ENCODE measurements at regions not wholly inside any gene's neighbourhood (a gene's known extent, or its start where the extent isn't known, plus 50 kb on each side); places are given as distances from the start of the nearest gene placed in this dataset.

- Mint-ChIP-seq H3K36me3 (ENCODE audit: low read depth, unreplicated experiment) (no peaks in the 10 kb centered on the region), H3K9me3 (ENCODE audit: unreplicated experiment) (no peaks in the 10 kb centered on the region), H3K4me3 (ENCODE audit: unreplicated experiment) (no peak overlapping the region), H3K27me3 (ENCODE audit: unreplicated experiment) (peaks cover 2% of the 10 kb centered on the region), H3K27ac (ENCODE audit: unreplicated experiment) (no peak overlapping the region), H3K4me1 (ENCODE audit: unreplicated experiment) (peaks cover 4% of the 10 kb centered on the region)
- TF ChIP-seq CTCF (IDR thresholded peaks at IDR 0.05; ENCODE audit: unreplicated experiment) = no peak
- DNase-seq (ENCODE audit: low spot score) = no peak
Measured at GRCh38 chr10:21281765-21282484, 243.6 kb downstream of the SKIDA1 start.

DNA sequence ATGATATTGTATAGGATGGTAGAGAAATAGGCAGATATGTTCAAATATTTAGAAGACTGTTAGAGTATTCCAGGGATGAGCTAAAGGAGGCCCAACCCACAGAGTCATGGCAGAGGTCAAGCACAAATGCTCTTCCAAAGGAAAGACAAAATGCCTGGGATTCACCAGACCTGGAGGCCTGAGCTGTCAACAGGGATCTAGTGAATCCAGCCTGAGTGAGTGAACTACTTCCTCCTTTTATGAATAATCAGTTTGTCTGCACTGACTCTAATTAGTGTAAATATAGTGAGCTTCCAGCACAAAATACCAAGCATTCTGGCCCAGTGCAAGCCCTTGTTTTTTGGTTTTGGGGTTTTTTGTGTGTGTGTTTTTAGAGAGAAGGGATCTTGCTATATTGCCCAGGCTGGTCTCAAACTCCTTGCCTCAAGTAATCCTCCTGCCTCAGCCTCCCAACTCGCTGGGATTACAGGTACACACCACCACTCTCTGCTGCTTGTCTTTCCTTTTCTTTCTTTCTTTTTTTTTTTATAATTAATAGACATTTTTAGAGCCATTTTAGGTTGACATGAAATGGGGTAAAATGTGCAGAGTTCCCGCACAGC is 244.4 kb downstream of the SKIDA1 start:
- H3K4me1 Mint-ChIP-seq (ENCODE audit: unreplicated experiment) = peaks cover 4% of the 10 kb centered on the region
- H3K27ac Mint-ChIP-seq (ENCODE audit: unreplicated experiment) = no peak overlapping the region
- no peaks in the 10 kb centered on the region for H3K9me3 Mint-ChIP-seq (ENCODE audit: unreplicated experiment)
- no peak for DNase-seq (ENCODE audit: low spot score)
- no peak overlapping the region for H3K4me3 Mint-ChIP-seq (ENCODE audit: unreplicated experiment)
- no peak for TF ChIP-seq CTCF (IDR thresholded peaks at IDR 0.05; ENCODE audit: unreplicated experiment)
- H3K36me3 Mint-ChIP-seq (ENCODE audit: low read depth, unreplicated experiment) = no peaks in the 10 kb centered on the region
- H3K27me3 Mint-ChIP-seq (ENCODE audit: unreplicated experiment) = peaks cover 2% of the 10 kb centered on the region

- no peak overlapping the region for H3K4me3 Mint-ChIP-seq (ENCODE audit: unreplicated experiment)
- DNase-seq (ENCODE audit: low spot score) = no peak
- TF ChIP-seq CTCF (IDR thresholded peaks at IDR 0.05; ENCODE audit: unreplicated experiment) = no peak
- peaks cover 2% of the 10 kb centered on the region for H3K4me1 Mint-ChIP-seq (ENCODE audit: unreplicated experiment)
- H3K27ac Mint-ChIP-seq (ENCODE audit: unreplicated experiment) = no peak overlapping the region
- peaks cover 2% of the 10 kb centered on the region for H3K27me3 Mint-ChIP-seq (ENCODE audit: unreplicated experiment)
- H3K9me3 Mint-ChIP-seq (ENCODE audit: unreplicated experiment) = no peaks in the 10 kb centered on the region
- no peaks in the 10 kb centered on the region for H3K36me3 Mint-ChIP-seq (ENCODE audit: low read depth, unreplicated experiment)
Measured at GRCh38 chr10:21280037-21280436, 245.4 kb downstream of the SKIDA1 start.

DNA sequence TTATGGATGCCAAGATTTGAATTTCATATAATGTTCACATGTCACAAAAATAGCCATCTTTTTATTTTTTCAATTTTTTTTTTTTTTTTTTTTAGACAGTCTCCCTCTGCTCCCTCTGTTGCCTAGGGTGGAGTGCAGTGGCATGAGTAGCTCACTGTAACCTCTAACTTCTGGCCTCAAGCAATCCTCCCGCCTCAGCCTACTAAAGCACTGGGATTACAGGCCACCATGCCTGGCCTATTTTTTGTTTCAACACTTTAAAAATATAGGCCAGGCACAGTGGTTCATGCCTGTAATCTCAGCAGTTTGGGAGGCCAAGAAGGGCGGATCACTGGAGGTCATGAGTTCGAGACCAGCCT is 246.3 kb downstream of the SKIDA1 start:
- no peak overlapping the region for H3K27ac Mint-ChIP-seq (ENCODE audit: unreplicated experiment)
- no peaks in the 10 kb centered on the region for H3K36me3 Mint-ChIP-seq (ENCODE audit: low read depth, unreplicated experiment)
- no peaks in the 10 kb centered on the region for H3K9me3 Mint-ChIP-seq (ENCODE audit: unreplicated experiment)

More for the DNA sequence above, 246.3 kb downstream of the SKIDA1 start:
- Mint-ChIP-seq H3K4me3 (ENCODE audit: unreplicated experiment) (no peak overlapping the region), H3K27me3 (ENCODE audit: unreplicated experiment) (peaks cover 2% of the 10 kb centered on the region), H3K4me1 (ENCODE audit: unreplicated experiment) (peaks cover 2% of the 10 kb centered on the region)
- no peak for DNase-seq (ENCODE audit: low spot score)
- TF ChIP-seq CTCF (IDR thresholded peaks at IDR 0.05; ENCODE audit: unreplicated experiment) = no peak
